PC-3 (cell line): ENCODE measurements at regions not wholly inside any gene's neighbourhood (a gene's known extent, or its start where the extent isn't known, plus 50 kb on each side); places are given as distances from the start of the nearest gene placed in this dataset.

Experiments
- ATAC-seq: fragments of 200-7000 bp; cut with Tn5 transposase; 2 replicates; pipeline ENCODE4 v1.9.1; 2020; ENCODE audit warnings: mild to moderate bottlenecking, moderate library complexity
- BruUV-seq: library from RNA; stranded (reverse); fragments of 400-500 nt; replicated peaks from 2 replicates; lab custom pipeline; 2021; lab: Mats Ljungman, UMichigan
- CTCF ChIA-PET: fragments of 300-600 bp; sonication (Branson Sonifier 250); formaldehyde crosslinking; loops from one replicate; lab custom pipeline; 2022; ENCODE audit warnings: antibody characterized with exemption; lab: Charles Lee
- POLR2A ChIA-PET: fragments of 300-600 bp; sonication (Branson Sonifier 250); formaldehyde crosslinking; loops from one replicate; lab custom pipeline; 2022; ENCODE audit warnings: antibody characterized with exemption; ENCODE audit not compliant: unreplicated experiment; lab: Charles Lee
- DNase-seq: peaks from one replicate; pipeline ENCODE4 v3.0.0-alpha.2; 2015
- H2AFZ ChIP-seq: fragments of 300-600 bp; sonication (generic); 2 replicates; pipeline ENCODE4 v1.6.0; 2016; ENCODE audit warnings: antibody characterized with exemption, low read length
- H3F3A ChIP-seq: fragments of 300-600 bp; sonication (generic); one replicate; pipeline ENCODE4 v1.6.0; 2017; ENCODE audit warnings: antibody characterized with exemption, low read length, control low read depth, mild to moderate bottlenecking; ENCODE audit not compliant: unreplicated experiment
- H3K27ac ChIP-seq: fragments of 300-600 bp; sonication (generic); 2 replicates; pipeline ENCODE4 v1.5.1; 2016; ENCODE audit warnings: mild to moderate bottlenecking, low read length
- H3K27me3 ChIP-seq: fragments of 300-600 bp; sonication (generic); 2 replicates; pipeline ENCODE4 v1.6.1; 2016; ENCODE audit warnings: low read length, mixed read lengths
- H3K36me3 ChIP-seq: fragments of 300-600 bp; sonication (generic); 2 replicates; pipeline ENCODE4 v1.6.1; 2016; ENCODE audit warnings: low read depth, mixed run types, low read length, mixed read lengths
- H3K4me1 ChIP-seq: fragments of 300-600 bp; sonication (generic); 2 replicates; pipeline ENCODE4 v1.5.1; 2016; ENCODE audit warnings: low read length; ENCODE audit not compliant: insufficient read depth
- H3K4me2 ChIP-seq: fragments of 300-600 bp; sonication (generic); 2 replicates; pipeline ENCODE4 v1.6.0; 2016; ENCODE audit warnings: low read length
- H3K4me3 ChIP-seq: fragments of 300-600 bp; sonication (generic); 2 replicates; pipeline ENCODE4 v1.5.1; 2016; ENCODE audit warnings: mild to moderate bottlenecking, low read length, mixed read lengths
- H3K79me2 ChIP-seq: fragments of 300-600 bp; sonication (generic); 2 replicates; pipeline ENCODE4 v1.6.1; 2017; ENCODE audit warnings: low read length, mixed read lengths
- H3K9ac ChIP-seq: fragments of 300-600 bp; sonication (generic); 2 replicates; pipeline ENCODE4 v1.6.0; 2016; ENCODE audit warnings: mild to moderate bottlenecking, low read length
- H3K9me2 ChIP-seq: fragments of 300-600 bp; sonication (generic); replicated peaks from 2 replicates; pipeline ENCODE4 v1.6.1; 2016; ENCODE audit warnings: mixed run types, low read length, mixed read lengths
- H3K9me3 ChIP-seq: fragments of 300-600 bp; sonication (generic); 2 replicates; pipeline ENCODE4 v1.6.1; 2016; ENCODE audit warnings: low read length, mixed read lengths
- H4K20me1 ChIP-seq: fragments of 300-600 bp; sonication (generic); 2 replicates; pipeline ENCODE4 v1.6.1; 2016; ENCODE audit warnings: low read length, mixed read lengths
- CTCF ChIP-seq: fragments of 300-600 bp; sonication (generic); conservative IDR thresholded peaks from 2 replicates; pipeline ENCODE4 v1.5.1; 2017; ENCODE audit warnings: antibody characterized with exemption, low read depth, mild to moderate bottlenecking, low read length
- EZH2 ChIP-seq: fragments of 300-600 bp; sonication (generic); IDR thresholded peaks from one replicate; pipeline ENCODE4 v1.6.1; 2017; ENCODE audit warnings: antibody characterized with exemption, mild to moderate bottlenecking, low read length; ENCODE audit not compliant: unreplicated experiment
- EZH2phosphoT487 ChIP-seq: fragments of 300-600 bp; sonication (generic); IDR thresholded peaks from 2 replicates; pipeline ENCODE4 v1.6.1; 2018; ENCODE audit warnings: mild to moderate bottlenecking, antibody characterized with exemption, low read length, borderline replicate concordance
- intact Hi-C: fragments of 100-400 bp; cut with micrococcal nuclease; formaldehyde crosslinking; loops from 2 replicates; pipeline ENCODE4 v1.9.0; 2023

GRCh38 chr16:54576785-54577184 lies 290.2 kb upstream of the IRX3 start:
- Histone ChIP-seq H3K4me2 (no peak overlapping the region), H3K27me3 (peaks cover 23% of the 10 kb centered on the region), H3K36me3 (no peaks in the 10 kb centered on the region), H3K4me3 (no peak overlapping the region), H3K9me3 (no peaks in the 10 kb centered on the region), H3K4me1 (no peaks in the 10 kb centered on the region), H3K9ac (no peak overlapping the region), H3K79me2 (no peaks in the 10 kb centered on the region), H3K9me2 (no peaks in the 10 kb centered on the region), H2AFZ (no peak overlapping the region), H3K27ac (no peak overlapping the region), H3F3A (no peaks in the 10 kb centered on the region), H4K20me1 (no peaks in the 10 kb centered on the region)
- TF ChIP-seq EZH2 (no peak), CTCF (no peak), EZH2phosphoT487 (no peak)
- DNase-seq (no peak), ATAC-seq (no peak)
- intact Hi-C loops = no loop called here
- no TSS peak for BruUV-seq
- ChIA-PET POLR2A (no interaction called here), CTCF (no interaction called here)

GRCh38 chr16:54568906-54569807 lies 282.6 kb upstream of the IRX3 start:
- no peaks in the 10 kb centered on the region for H3K4me1 ChIP-seq
- BruUV-seq = no TSS peak
- no peak overlapping the region for H2AFZ ChIP-seq
- no peak overlapping the region for H3K27ac ChIP-seq
- no peaks in the 10 kb centered on the region for H4K20me1 ChIP-seq
- DNase-seq = no peak
- intact Hi-C loops = no loop called here
- no peaks in the 10 kb centered on the region for H3F3A ChIP-seq
- H3K9me3 ChIP-seq = no peaks in the 10 kb centered on the region
- ChIA-PET POLR2A (no interaction called here), CTCF (no interaction called here)
- no peak overlapping the region for H3K4me2 ChIP-seq
- no peaks in the 10 kb centered on the region for H3K9me2 ChIP-seq
- no peaks in the 10 kb centered on the region for H3K36me3 ChIP-seq
- H3K9ac ChIP-seq = no peak overlapping the region
- TF ChIP-seq CTCF (no peak), EZH2phosphoT487 (no peak), EZH2 (no peak)
- no peak overlapping the region for H3K4me3 ChIP-seq
- no peaks in the 10 kb centered on the region for H3K27me3 ChIP-seq
- no peak for ATAC-seq
- H3K79me2 ChIP-seq = no peaks in the 10 kb centered on the region

GRCh38 chr16:54564841-54565240 lies 278.3 kb upstream of the IRX3 start:
- CTCF ChIA-PET = no interaction called here
- Histone ChIP-seq H3K79me2 (no peaks in the 10 kb centered on the region), H3K4me3 (no peak overlapping the region), H3K9me2 (no peaks in the 10 kb centered on the region), H3K9ac (no peak overlapping the region), H3K4me2 (no peak overlapping the region), H3K27me3 (no peaks in the 10 kb centered on the region), H3F3A (no peaks in the 10 kb centered on the region), H3K4me1 (no peaks in the 10 kb centered on the region), H2AFZ (no peak overlapping the region), H3K27ac (no peak overlapping the region), H3K36me3 (no peaks in the 10 kb centered on the region), H4K20me1 (no peaks in the 10 kb centered on the region), H3K9me3 (no peaks in the 10 kb centered on the region)
- TF ChIP-seq CTCF (no peak), EZH2phosphoT487 (no peak), EZH2 (no peak)
- DNase-seq = no peak
- BruUV-seq = no TSS peak
- intact Hi-C loops = no loop called here
- no peak for ATAC-seq
- POLR2A ChIA-PET = no interaction called here
